Kidney tubule cell (primary cell): ENCODE measurements at regions not wholly inside any gene's neighbourhood (a gene's known extent, or its start where the extent isn't known, plus 50 kb on each side); places are given as distances from the start of the nearest gene placed in this dataset.
"Not testable (repeated sequence)": the region's sequence is repeated elsewhere in the genome, so short reads cannot be mapped to it uniquely, and the experiment has no call there.

ENCODE experiments used
- DNase-seq: peaks from one replicate; pipeline ENCODE4 v3.0.0-alpha.2; 2018; ENCODE audit warnings: low spot score

DNA sequence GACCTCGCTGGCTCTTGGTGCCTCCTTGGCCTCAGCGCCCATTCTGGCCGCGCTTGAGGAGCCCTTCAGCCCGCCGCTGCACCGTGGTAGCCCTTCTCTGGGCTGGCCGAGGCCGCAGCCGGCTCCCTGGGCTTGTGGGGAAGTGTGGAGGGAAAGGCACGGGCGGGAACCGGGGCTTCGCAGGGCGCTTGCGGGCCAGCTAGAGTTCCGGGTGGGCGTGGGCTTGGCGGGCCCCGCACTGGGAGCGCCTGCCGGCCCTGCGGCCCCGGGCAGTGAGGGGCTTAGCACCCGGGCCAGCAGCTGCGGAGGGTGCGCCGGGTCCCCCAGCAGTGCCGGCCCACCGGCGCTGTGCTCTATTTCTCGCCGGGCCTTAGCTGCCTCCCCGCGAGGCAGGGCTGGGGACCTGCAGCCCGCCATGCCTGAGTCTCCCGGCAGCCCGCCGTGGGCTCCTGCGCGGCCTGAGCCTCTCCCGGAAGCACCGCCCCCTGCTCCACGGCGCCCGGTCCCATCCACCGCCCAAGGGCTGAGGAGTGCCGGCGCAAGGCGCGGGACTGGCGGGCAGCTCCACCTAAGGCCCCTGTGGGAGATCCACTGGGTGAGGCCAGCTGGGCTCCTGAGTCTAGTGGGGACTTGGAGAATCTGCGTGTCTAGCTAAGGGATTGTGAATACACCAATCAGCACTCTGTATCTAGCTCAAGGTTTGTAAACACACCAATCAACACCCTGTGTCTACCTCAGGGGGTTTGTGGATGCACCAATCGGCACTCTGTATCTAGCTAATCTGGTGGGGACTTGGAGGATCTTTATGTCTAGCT is 141.1 kb downstream of the SLCO4C1 start:
- DNase-seq: not testable (repeated sequence)

GRCh38 chr5:102154291-102154690 is 141.8 kb downstream of the SLCO4C1 start:
- DNase-seq: no peak

GRCh38 chr5:102153003-102153759 is 142.9 kb downstream of the SLCO4C1 start:
- DNase-seq: peak; percentile 34

- no peak for DNase-seq
Observed at GRCh38 chr5:102139029-102139428, 157.1 kb downstream of the SLCO4C1 start.

DNA sequence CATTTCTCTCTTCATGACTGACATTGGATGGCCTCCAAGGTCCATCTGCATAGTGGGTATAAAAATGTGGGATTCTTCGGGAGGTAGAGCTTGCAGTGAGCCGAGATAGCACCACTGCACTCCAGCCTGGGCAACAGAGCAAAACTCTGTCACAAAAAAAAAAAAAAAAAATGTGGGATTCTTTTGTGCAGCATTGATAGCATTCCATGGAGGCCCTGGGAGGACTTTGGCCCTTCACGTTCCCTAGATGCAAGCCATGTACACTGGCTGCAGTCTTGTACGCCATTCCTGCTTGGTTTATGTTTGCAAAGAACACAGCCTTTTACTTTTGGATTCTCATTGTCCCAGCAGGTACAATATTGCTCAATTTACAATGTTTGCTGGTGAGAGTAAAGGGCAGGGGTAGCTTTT is 157.8 kb downstream of the SLCO4C1 start:
- DNase-seq: no peak

GRCh38 chr5:102130890-102131289 is 165.2 kb downstream of the SLCO4C1 start:
- DNase-seq: no peak

GRCh38 chr5:102130386-102130785 is 165.7 kb downstream of the SLCO4C1 start:
- DNase-seq: no peak

- no peak for DNase-seq
Observed at GRCh38 chr5:102119252-102119651, 176.8 kb downstream of the SLCO4C1 start.

DNA sequence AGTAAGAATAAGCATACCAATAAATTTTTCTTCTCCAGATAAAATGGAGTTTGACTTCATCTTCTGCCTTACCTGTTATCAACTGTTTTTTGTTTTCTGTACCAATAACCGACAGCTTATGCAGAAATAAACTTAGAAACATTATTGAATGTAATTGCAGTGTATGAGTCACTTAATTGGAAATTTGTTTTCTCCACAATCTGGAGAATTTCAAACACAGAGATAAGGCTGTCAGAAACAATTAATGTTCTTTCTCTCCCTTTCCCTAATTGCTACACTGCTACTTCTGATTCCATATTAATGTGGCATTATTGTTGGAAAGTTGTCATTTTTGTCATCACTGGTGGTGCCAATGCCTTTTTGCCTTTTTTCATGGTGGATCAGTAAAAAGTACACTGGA is 180.3 kb downstream of the SLCO4C1 start:
- no peak for DNase-seq

- DNase-seq: no peak
Observed at GRCh38 chr5:102114525-102115069, 181.5 kb downstream of the SLCO4C1 start.

- no peak for DNase-seq
Observed at GRCh38 chr5:102107865-102108264, 188.2 kb downstream of the SLCO4C1 start.

DNA sequence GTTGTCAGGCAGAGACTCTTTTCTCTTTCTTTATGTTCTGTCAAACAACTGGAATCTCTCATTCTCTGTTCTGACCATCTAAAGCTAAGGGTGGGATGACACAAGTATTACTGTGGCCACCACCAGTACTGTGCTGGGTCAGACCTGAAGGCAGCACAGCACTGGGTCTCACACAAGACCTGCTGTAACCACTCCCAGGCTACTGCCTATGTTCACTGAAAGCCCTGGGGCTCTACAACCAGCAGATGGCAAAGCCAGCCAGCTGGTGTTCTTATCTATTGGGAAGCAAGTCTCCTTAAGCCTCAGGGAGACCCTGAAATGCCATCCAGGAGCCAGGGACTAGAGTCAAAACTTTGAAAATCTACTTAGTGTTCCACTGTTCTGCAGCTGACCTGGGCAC is 189.5 kb downstream of the SLCO4C1 start:
- no peak for DNase-seq

DNA sequence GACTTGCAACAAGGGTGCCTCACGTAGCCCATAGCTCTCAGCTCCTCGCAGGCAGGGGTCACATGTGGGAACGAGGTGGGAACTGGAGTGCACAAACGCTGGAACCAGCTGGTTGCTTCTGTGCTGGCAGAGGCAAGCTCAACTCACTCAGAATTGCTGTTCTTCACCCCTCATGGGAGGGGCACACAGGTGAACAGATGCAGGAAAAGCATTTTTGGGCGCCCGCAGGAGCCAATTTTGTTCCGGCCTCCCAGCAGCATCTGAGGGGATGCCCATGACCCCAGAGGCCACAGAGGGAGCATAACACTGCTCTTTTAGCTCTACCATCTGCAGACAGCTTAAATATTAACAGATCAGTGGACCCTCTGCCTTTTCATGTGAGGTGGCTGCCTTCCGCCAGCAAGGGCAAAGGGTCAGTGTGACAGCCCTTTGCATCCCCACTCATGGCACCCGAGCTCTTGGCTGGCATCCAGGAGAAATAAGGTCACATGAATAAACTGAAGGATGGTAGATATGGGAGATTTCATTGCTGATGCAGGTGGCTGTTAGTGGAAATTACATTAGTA is 196.2 kb downstream of the SLCO4C1 start:
- DNase-seq: no peak

GRCh38 chr5:102099083-102099482 is 197.0 kb downstream of the SLCO4C1 start:
- not testable (repeated sequence) for DNase-seq

- DNase-seq: not testable (repeated sequence)
Observed at GRCh38 chr5:102098606-102099005, 197.5 kb downstream of the SLCO4C1 start.

DNA sequence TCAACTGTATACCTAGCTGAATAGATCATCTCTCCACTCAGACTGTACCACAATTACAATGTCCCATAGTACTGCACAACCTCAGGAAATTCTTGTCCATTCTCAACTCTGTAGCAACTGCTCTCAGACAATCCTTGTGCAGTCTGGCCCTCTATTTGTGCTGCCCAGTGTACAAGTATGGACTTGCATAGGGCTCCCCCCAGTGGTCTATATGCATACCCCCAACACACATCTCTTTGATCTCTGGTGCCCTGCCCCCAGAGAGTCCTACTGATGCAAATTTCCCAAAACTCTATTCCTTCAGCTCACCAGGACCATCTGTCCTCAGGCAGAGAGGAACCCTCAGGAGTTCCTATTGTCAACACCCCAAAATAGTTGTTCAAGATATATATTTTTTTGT is 205.3 kb downstream of the SLCO4C1 start:
- peak; percentile 18 for DNase-seq

DNA sequence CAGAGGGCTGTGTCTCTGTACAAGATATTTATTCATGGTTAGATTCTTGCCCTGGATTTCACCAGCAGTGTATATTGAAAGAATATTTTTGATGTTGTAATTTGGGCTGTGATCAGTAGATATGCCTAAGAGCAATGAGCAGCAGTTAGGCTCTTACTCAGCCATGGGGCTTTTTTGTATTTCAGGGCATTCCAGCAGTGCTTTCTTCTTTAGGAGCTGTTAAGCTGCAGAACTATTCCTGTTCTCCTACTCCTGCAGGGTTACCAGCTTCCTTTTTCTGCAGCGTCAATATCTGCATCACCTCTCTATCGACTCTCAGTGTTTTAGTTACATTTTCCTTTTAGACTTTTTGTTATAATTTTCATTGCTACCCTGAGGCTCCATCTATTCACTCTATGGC is 206.2 kb downstream of the SLCO4C1 start:
- DNase-seq: no peak

DNA sequence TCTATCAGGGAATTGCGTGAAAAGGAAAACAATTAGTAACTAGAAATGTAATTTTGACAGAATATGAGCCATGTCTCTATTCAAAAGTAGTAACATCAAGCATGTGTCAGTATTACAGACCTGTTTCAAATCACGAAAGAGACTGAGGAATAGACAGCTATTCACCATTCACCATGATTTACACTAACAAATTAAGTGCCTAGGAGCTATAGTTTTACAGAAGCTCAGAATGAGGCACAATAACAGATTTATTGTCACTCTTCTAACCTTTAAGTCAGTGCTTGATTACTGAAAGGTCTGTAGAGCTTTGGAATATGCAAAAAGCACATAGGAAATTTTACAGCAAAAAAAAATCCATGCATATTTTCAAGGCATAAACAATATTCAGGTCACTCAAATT is 208.2 kb downstream of the SLCO4C1 start:
- no peak for DNase-seq

DNA sequence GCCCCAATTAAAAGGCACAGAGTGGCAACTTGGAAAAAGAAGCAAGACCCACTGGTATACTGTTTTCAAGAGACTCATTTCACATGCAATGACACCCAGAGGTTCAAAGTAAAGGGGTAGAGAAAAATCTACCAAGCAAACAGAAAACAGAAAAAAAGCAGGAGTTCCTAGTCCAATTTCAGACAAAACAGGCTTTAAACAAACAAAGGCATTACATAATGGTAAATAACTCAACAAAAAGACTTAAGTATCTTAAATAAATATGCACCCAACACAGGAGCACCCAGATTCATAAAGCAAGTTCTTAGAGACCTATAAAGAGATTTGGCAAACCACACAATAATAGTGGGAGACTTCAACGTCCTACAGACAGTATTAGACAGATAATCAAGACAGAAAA is 215.8 kb downstream of the SLCO4C1 start:
- DNase-seq: no peak

- DNase-seq: no peak
Observed at GRCh38 chr5:102077920-102078319, 218.2 kb downstream of the SLCO4C1 start.

GRCh38 chr5:102069974-102070373 is 226.1 kb downstream of the SLCO4C1 start:
- no peak for DNase-seq

DNA sequence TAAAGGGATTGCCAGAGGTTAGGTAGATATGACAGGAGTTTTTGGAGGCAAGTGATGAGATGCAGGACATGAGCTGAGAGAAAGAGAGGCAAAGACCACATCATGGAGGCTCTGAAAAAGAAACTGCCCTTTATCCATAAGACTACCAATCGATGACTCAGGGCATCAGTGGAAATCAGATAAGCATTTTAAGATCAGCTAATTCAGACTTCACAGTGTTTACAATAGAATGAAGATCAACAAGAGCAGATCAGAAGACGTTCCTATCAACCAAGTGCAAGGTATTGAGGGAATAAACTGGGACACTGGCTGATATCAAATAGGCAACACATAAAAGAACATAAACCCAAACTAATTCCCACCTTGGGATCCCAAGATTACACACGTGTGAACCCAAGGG is 227.2 kb downstream of the SLCO4C1 start:
- DNase-seq: no peak

- no peak for DNase-seq
Observed at GRCh38 chr5:102049517-102049916, 246.6 kb downstream of the SLCO4C1 start.
